Caco-2 (cell line): ENCODE measurements at regions not wholly inside any gene's neighbourhood (a gene's known extent, or its start where the extent isn't known, plus 50 kb on each side); places are given as distances from the start of the nearest gene placed in this dataset.

Experiments
- BruUV-seq: library from RNA; stranded (reverse); fragments of 400-500 nt; replicated peaks from 2 replicates; lab custom pipeline; 2021; lab: Mats Ljungman, UMichigan
- CTCF ChIA-PET: fragments of 300-600 bp; sonication (Branson Sonifier 250); formaldehyde crosslinking; loops from one replicate; lab custom pipeline; 2022; ENCODE audit warnings: antibody characterized with exemption; lab: Charles Lee
- POLR2A ChIA-PET: fragments of 300-600 bp; sonication (Branson Sonifier 250); formaldehyde crosslinking; loops from one replicate; lab custom pipeline; 2022; ENCODE audit warnings: antibody characterized with exemption; lab: Charles Lee
- DNase-seq, 2 experiments: peaks; one replicate each; pipeline versions ENCODE4 v3.0.0 to v3.0.0-alpha.2; 2020 to 2022
- H3K27me3 ChIP-seq: replicated peaks from 2 replicates; pipeline ENCODE4 v1.6.0; 2011; ENCODE audit warnings: low read length; ENCODE audit not compliant: control insufficient read depth, insufficient read depth
- H3K36me3 ChIP-seq: 2 replicates; pipeline ENCODE4 v1.5.1; 2011; ENCODE audit warnings: low read length; ENCODE audit not compliant: control insufficient read depth, insufficient read depth
- H3K4me1 ChIP-seq: fragments of 250-450 bp; sonication (Bioruptor Pico); 2 replicates; pipeline ENCODE4 v1.5.1; 2020; ENCODE audit warnings: mild to moderate bottlenecking
- H3K4me3 ChIP-seq: 2 replicates; pipeline ENCODE4 v1.5.1; 2011; ENCODE audit warnings: low read depth, mild to moderate bottlenecking, control low read depth, low read length
- H3K9me3 ChIP-seq: fragments of 250-450 bp; sonication (Bioruptor Pico); 2 replicates; pipeline ENCODE4 v1.5.1; 2020; ENCODE audit warnings: mild to moderate bottlenecking, moderate library complexity
- H3K27ac Mint-ChIP-seq: one replicate; pipeline ENCODE4 v1.8.0; 2022; ENCODE audit warnings: mixed read lengths; ENCODE audit not compliant: unreplicated experiment
- H3K27me3 Mint-ChIP-seq: one replicate; pipeline ENCODE4 v1.8.0; 2022; ENCODE audit warnings: mixed read lengths; ENCODE audit not compliant: insufficient read depth, unreplicated experiment
- H3K36me3 Mint-ChIP-seq: one replicate; pipeline ENCODE4 v1.8.0; 2022; ENCODE audit warnings: mild to moderate bottlenecking, mixed read lengths; ENCODE audit not compliant: insufficient read depth, unreplicated experiment
- H3K4me1 Mint-ChIP-seq: one replicate; pipeline ENCODE4 v1.8.0; 2022; ENCODE audit warnings: low read depth, mixed read lengths; ENCODE audit not compliant: unreplicated experiment
- H3K4me3 Mint-ChIP-seq: one replicate; pipeline ENCODE4 v1.8.0; 2022; ENCODE audit warnings: mild to moderate bottlenecking, moderate library complexity, mixed read lengths; ENCODE audit not compliant: unreplicated experiment
- H3K9me3 Mint-ChIP-seq: one replicate; pipeline ENCODE4 v1.8.0; 2022; ENCODE audit warnings: mixed read lengths; ENCODE audit not compliant: unreplicated experiment
- CTCF ChIP-seq, 2 experiments: fragments of 200-600 bp in 1 of 2; IDR thresholded peaks; 1 replicate in 1 of 2; 2 replicates in 1 of 2; pipeline versions ENCODE4 v1.5.1 to v1.8.0; 2011 to 2022; ENCODE audit warnings: antibody characterized with exemption in 1 of 2, control low read depth in 1 of 2, inconsistent platforms in 1 of 2, low read depth in 1 of 2, low read length in 1 of 2, mild to moderate bottlenecking in 1 of 2, moderate library complexity in 1 of 2; ENCODE audit not compliant: insufficient read depth in 1 of 2, severe bottlenecking in 1 of 2, unreplicated experiment in 1 of 2
- intact Hi-C: fragments of 100-400 bp; cut with micrococcal nuclease; formaldehyde crosslinking; loops from one replicate; pipeline ENCODE4 v1.10.0; 2022; ENCODE audit not compliant: unreplicated experiment

- Mint-ChIP-seq H3K27me3 (peaks cover 7% of the 10 kb centered on the region), H3K36me3 (no peaks in the 10 kb centered on the region), H3K9me3 (no peaks in the 10 kb centered on the region), H3K27ac (no peak overlapping the region), H3K4me3 (no peak overlapping the region), H3K4me1 (no peaks in the 10 kb centered on the region)
- Histone ChIP-seq H3K4me3 (no peak overlapping the region), H3K27me3 (no peaks in the 10 kb centered on the region), H3K36me3 (no peaks in the 10 kb centered on the region), H3K9me3 (no peaks in the 10 kb centered on the region), H3K4me1 (no peaks in the 10 kb centered on the region)
- BruUV-seq: no TSS peak
- ChIA-PET CTCF (no interaction called here), POLR2A (no interaction called here)
- intact Hi-C loops: no loop called here
- no peak for DNase-seq
- no peak for TF ChIP-seq CTCF (IDR thresholded peaks at IDR 0.05; ENCODE audit: insufficient read depth in 1 of 2, low read depth in 1 of 2, low read length in 1 of 2, severe bottlenecking in 1 of 2, unreplicated experiment in 1 of 2)
Measured at GRCh38 chr21:38080888-38081287, 164.6 kb upstream of the KCNJ6 start.

GRCh38 chr21:38081708-38082107, 165.5 kb upstream of the KCNJ6 start:
- BruUV-seq: no TSS peak
- Histone ChIP-seq H3K9me3 (no peaks in the 10 kb centered on the region), H3K27me3 (no peaks in the 10 kb centered on the region), H3K4me1 (no peaks in the 10 kb centered on the region), H3K4me3 (no peak overlapping the region), H3K36me3 (no peaks in the 10 kb centered on the region)
- Mint-ChIP-seq H3K4me1 (no peaks in the 10 kb centered on the region), H3K4me3 (no peak overlapping the region), H3K9me3 (no peaks in the 10 kb centered on the region), H3K27ac (no peak overlapping the region), H3K36me3 (no peaks in the 10 kb centered on the region), H3K27me3 (peaks cover 7% of the 10 kb centered on the region)
- intact Hi-C loops: no loop called here
- TF ChIP-seq CTCF (IDR thresholded peaks at IDR 0.05; ENCODE audit: insufficient read depth in 1 of 2, low read depth in 1 of 2, low read length in 1 of 2, severe bottlenecking in 1 of 2, unreplicated experiment in 1 of 2): no peak
- DNase-seq: no peak
- ChIA-PET POLR2A (no interaction called here), CTCF (no interaction called here)

GRCh38 chr21:38082936-38083485, 166.8 kb upstream of the KCNJ6 start:
- CTCF ChIA-PET: no interaction called here
- Mint-ChIP-seq H3K27me3 (peaks cover 10% of the 10 kb centered on the region), H3K36me3 (no peaks in the 10 kb centered on the region), H3K4me3 (no peak overlapping the region), H3K9me3 (no peaks in the 10 kb centered on the region), H3K27ac (no peak overlapping the region), H3K4me1 (no peaks in the 10 kb centered on the region)
- BruUV-seq: no TSS peak
- Histone ChIP-seq H3K4me1 (no peaks in the 10 kb centered on the region), H3K36me3 (no peaks in the 10 kb centered on the region), H3K27me3 (no peaks in the 10 kb centered on the region), H3K9me3 (no peaks in the 10 kb centered on the region), H3K4me3 (no peak overlapping the region)
- no peak for DNase-seq
- no peak for TF ChIP-seq CTCF (IDR thresholded peaks at IDR 0.05; ENCODE audit: insufficient read depth in 1 of 2, low read depth in 1 of 2, low read length in 1 of 2, severe bottlenecking in 1 of 2, unreplicated experiment in 1 of 2)
- intact Hi-C loops: no loop called here
- POLR2A ChIA-PET: no interaction called here
